Colon (tissue), 2 donors: ENCODE measurements at regions not wholly inside any gene's neighbourhood (a gene's known extent, or its start where the extent isn't known, plus 50 kb on each side); places are given as distances from the start of the nearest gene placed in this dataset.
"Not testable (repeated sequence)": the region's sequence is repeated elsewhere in the genome, so short reads cannot be mapped to it uniquely, and the experiment has no call there.

Experiments
- FAIRE-seq: peaks from 2 replicates; lab custom pipeline; 2012; peaks lifted over from hg19 to GRCh38; lab: Jason Lieb, UNC
- donor health status: control.
- donor health status: control.

DNA sequence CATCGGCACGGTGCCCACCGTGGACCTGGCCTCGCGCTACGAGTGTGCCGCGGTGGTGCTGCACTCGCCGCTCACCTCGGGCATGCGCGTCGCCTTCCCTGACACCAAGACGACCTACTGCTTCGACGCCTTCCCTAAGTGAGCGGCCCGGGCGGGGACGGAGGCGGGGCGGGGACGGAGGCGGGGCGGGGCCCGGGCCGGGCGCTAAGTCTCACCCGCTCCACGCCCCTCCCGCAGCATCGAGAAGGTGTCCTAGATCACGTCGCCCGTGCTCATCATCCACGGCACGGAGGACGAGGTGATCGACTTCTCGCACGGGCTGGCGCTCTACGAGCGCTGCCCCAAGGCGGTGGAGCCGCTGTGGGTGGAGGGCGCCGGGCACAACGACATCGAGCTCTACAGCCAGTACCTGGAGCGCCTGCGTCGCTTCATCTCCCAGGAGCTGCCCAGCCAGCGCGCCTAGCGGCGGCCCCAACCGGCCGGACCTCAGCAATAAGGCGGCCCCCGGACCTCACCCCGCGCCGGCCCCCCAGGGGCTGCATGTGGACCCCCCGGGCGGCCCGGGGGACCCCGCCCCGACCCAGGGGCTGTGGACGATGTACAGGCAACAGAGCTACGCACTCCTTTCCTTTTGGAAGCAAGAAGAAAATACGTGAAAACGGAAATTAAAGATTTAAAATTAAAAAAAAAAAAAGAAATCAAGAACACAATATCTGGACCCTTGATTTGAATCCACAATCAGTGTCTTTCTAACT, 198.8 kb downstream of the USP22 start:
- not testable (repeated sequence) for FAIRE-seq

DNA sequence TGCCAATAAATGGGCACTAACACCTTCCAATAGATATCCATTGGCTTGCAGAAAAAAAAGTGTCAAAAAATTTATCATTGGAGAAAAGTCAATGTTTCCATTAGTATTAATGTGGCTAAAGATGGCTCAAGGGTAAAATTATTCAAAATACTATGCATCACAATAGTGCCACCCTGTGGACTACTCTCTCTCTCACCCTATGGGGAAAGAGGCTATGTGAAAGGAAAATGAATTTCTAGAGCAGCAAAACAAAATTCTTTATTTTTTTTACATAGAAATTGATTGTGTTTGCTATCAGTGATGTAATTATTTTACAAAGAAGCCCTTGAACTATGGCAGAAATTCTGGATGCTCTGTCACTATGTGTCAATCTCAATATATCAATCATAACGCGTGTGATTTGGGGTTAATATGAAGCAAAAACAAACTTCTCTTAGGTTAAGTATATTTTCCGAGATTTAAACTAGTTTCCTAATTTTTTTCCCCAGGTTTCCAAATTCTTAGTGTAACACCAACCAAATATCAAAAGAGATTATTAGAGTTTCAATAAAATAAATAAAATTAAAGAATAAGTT, 193.9 kb downstream of the USP22 start:
- peak; percentile 36 for FAIRE-seq

DNA sequence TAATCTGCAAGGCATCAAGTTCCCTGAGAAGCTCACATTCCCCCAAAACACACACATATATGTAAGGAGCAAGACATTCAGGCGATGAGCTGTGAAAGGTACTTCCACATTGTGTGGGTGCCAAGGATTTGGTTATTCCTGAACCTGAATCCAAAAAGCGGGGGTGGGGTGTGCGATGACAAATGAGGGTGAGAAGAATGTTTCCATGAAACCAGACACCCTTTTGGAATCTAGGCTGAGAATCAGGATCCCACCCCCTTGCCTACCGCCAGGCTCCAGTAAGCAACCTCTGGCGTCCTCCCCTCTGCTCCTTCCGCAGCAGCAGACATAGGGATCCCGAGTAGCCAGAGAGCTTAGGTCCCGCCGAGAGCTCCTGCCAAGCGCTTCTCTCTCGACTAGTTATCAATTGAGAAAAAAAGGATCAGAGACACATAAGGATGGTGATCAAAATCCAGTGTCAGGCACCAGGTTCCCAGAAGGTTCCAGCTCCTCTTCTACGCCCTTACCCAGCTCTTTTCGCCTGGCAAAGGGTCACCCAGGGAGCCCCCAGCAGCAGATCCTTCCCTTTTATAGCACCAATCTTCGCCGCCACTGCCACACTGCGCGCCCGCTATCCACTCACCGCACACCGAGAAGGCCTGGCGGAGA, 191.1 kb downstream of the USP22 start:
- FAIRE-seq: not testable (repeated sequence)

DNA sequence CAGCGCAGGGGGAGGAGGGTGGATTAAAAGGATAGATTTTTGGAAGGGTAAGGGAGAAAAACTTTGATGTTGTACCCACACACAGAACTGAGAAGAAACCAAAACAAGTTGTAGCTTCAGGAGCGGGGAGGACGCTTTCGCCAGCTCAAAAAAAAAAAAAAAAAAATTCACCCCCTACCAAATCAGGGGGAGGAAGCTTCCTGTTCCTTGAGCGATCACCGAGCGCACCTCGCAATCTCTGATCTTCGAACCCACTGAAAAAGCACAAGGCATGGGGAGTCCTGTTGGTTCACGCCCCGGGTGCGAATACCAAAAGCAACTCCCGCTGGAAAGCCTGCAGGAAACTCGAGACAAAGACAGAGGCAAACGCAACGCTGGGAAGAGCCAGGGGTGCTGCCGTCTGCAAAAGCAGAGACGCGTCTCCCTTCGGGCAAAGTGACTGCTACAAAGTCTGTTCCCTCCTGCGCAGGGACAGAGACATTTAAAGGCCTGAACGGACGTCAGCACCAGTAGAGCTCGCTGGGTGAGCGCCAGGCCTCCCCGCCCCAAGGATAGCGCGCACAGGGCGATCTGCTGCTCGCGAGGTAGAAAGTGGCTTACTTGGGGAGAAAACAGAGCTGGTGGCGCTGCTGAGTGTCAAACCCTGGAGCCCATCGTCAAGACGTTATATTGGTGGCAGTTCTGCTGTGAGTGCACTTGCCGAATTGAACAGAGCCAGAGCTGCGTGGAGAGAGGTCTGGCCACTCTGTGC, 190.4 kb downstream of the USP22 start:
- no peak for FAIRE-seq

DNA sequence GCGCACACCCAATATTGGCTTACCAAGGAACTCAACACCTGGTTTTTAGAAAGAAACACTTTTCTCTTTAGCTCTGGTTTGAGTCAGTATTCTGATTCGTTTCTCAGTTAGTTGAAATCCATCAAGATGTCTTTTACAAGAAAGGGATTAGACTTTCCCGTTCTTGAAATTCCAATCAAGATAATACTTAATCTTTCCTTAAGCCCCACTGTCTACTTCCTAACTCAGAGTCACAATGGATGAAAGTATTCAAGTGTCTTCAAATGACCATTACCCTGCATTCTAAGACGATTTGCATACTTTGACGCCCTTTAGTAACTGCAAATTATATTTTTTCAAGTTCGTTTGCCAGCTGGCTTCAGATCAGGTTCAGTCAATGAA, 189.8 kb downstream of the USP22 start:
- no peak for FAIRE-seq

DNA sequence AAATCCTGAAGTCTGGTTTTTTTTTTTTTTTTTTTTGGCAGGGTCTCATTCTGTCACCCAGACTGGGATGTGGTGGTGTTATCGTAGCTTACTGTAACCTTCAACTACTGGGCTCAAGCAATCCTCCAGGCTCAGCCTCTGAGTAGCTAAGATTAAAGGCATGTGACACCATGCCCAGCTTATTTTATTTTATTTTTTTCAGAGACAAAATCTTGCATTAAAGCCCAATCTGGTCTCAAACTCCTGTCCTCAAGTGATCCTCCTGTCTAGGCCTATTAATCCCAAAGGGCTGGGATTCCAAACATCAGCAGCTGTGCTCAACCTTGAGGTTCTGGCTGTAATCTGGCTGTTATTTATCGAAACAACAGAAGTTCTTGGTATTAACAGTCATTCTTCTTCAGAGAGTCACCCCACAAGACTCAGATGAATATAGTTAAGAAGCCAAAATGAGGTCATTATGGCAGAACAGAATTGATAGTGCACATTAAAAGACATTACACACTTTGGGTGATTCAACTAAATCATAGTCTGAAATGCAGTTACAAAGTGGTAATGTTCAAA, 186.8 kb downstream of the USP22 start:
- FAIRE-seq: not testable (repeated sequence)

DNA sequence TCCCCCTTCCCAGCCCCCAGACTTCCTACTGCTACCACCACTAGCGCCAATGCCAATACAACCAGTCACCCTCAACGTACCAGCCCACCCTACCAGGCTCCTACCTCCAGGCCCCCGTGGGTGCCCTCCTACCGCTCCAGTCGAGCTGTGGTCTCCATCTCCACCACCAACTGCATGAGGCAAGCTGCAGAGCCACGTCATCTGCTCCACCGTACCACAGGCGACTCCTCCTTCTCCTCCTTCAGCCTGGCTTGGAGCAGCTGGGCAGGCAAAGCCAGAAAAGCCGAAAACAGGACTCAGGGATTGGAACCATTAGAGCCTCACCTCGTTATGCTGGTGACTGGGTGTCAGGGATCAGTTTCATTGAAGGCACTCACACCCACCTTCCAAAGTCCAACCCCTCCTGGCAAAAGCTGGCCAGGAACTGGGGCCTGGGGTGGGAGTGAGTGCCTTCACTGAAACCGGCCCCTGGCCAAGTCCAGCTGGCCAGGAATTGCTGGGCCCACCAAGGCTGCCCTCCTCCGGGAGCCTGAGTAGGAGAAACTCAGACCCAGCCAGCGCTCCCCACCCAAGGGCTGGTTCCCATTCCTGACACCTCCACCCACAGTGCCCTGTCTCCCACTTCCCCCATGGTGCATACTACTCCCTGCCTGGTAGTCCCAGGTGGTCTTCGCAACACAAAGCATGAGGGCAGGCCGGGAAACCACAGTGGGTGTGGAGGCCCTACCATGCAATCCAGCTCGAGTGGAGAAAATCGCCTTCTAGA, 176.2 kb downstream of the USP22 start:
- FAIRE-seq: not testable (repeated sequence)

DNA sequence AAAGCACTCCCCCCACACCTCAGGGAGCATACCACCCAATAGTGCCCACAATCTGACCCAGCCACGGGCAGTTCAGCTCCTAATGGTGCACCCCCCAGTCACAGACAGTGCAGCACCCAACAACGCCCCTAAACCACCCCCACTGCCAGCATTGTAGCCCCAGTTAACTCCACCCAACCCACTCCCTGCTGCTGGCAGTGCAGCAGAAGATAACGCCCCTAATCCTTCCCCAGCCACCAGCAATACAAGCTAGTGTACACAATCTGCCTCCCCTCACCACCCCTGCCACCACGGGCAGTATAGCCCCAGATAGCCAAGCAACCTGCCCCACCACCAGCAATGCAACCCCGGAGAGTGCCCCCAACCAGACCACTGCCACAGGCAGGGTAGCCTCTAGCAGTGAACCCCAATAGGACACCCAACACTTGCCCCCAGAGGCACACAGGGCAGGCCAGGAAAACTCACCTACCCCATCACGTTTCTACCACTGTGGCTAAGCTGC, 175.3 kb downstream of the USP22 start:
- FAIRE-seq: not testable (repeated sequence)

DNA sequence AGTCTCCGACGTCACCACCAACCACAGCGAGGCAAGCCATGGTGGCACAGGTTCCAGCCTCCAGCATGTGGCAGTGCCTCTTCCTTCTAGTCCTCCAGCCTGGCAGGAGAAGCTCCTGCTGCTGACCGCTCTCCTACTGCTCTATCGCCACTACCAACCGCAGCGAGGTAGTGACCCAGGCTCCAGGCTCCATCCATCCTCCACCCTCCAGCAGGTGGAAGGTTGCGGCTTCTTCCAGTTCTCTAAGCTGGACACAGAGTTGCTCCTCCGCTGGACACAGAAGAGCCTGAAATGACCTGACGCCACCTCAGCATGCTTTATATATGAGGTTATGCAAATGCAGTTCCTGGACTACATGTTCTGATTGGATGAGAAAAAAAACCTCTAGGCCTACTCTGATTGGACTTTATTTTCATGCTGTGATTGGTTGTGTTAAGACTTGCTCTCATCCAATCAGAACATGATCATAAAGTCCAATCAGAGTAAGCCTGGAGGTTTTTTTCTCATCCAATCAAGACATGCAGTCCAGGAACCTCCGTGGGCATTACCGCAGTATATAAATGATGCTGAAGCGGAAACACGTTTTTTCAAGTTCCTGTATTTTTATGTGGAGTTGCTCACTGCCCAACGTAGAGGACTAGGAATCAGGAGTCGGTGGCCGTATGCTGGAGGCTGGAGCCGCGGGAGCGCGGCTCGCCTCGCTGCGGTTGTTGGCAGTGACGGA, 174.7 kb downstream of the USP22 start:
- not testable (repeated sequence) for FAIRE-seq

DNA sequence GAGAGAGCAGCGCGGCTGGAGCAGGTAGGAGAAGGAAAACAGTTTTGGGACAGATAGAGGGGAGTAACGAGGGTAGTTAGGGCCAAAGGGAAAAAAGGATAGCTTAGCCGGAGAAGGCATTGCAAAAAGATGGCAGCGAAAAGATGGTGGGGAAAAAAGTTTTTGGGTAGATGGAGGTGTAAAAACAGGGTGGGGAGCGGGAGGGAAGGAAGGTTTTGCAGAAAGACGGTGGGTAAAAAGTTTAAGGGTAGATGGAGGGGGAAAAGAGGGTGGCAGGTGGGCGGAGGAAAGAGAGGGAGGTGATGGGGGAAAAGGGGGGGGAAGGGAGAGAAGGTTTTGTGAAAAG, 174.2 kb downstream of the USP22 start:
- not testable (repeated sequence) for FAIRE-seq

DNA sequence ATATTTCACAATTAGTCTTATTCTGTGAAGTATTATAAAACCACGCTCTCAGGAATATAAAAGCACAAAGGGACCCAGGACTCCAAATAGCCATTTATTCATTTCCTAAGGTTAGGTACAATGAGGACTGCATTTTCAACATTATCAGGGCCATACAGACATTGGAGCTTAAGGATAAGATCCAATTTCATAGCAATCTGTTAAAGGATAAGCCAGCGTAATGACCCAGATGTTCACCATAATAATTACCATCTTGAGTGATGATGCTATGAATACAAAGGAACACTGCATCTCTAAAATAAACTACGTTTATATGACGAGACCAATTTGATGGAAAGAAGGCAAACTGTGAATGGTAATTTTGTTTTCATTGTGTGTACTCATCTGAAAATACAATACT, 169.6 kb downstream of the USP22 start:
- FAIRE-seq: not testable (repeated sequence)

DNA sequence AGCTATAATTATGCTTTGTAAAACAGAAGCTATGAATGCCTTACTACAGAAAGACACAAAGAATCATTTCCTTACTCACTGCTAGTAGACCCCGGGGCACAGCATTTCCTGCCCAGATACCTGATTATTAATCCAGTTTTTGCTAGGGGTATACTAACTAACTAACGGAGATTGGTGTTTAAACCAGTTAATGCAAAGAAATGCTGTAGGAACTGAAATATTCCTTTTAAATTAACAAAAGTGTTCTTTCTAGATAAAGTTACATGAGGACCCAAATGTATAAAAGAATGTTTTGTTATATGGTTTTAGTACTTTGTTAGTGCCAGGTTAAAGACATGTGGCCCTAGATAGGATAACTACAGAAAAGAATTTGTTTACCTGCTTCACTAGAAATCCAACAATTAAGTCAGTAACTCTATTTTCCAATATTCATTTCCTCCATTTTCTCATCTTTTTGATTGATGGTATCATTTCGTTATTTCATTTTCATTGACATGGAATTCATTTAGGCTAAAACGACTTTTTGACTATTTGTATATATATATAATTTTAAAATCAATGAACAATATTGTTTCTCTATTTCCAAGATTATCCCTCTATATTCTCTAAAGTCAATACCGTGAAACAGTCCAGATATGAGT, 169.0 kb downstream of the USP22 start:
- not testable (repeated sequence) for FAIRE-seq

DNA sequence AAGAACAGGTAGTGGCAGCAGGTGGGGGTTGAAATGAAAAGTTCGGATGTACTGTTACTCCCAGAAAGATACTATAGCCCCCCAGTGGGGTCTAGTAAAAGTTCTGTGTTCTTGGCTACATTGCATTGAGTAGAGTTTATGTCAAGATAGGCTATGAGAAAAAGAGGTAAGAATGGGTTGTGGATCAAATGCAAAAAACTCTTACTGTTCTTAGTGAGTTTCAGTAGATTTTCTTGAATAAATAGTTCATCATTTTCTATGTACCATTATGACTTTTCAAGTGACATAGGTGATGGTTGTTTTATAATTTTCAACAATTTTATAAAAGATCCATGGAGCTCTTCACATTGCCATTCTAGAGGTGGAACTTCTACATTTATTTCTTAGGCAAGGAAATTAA, 165.4 kb downstream of the USP22 start:
- FAIRE-seq: not testable (repeated sequence)

DNA sequence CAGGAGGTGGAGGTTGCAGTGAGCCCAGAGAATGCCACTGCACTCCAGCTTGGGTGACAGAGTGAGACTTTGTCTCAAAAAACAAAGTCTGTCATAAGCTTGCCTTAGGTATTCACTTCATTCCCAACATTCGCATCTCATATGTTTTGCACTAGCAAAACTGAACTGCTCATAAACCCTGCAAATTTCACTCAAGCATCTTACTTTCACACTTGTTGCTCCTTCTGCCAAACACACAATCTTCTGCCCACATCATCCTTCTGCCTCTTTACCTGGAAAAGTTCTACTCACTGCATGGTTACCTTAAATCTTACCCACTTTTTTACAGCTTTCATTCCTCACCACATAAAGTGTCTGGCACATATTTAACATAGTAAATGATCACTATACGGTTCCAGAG, 152.5 kb downstream of the USP22 start:
- no peak for FAIRE-seq

DNA sequence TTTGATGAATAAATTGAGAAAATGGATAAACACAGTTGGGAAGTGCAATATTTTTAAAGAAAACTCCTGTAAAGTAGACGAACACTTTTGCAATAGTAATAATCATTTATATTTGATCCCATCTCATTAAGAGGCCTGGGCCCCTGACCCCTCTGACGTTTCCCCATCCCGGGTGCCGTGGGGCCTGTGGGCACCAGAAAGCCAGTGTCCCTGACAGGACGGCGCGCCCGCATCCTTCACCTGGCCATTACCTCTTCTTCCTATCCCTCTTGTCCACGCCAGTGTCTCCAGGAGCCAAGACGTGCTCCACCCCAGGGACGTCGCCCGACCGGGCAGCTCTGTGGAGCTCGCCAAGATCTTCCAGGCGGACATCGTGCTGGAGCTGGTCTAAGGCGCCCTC, 147.4 kb downstream of the USP22 start:
- not testable (repeated sequence) for FAIRE-seq

DNA sequence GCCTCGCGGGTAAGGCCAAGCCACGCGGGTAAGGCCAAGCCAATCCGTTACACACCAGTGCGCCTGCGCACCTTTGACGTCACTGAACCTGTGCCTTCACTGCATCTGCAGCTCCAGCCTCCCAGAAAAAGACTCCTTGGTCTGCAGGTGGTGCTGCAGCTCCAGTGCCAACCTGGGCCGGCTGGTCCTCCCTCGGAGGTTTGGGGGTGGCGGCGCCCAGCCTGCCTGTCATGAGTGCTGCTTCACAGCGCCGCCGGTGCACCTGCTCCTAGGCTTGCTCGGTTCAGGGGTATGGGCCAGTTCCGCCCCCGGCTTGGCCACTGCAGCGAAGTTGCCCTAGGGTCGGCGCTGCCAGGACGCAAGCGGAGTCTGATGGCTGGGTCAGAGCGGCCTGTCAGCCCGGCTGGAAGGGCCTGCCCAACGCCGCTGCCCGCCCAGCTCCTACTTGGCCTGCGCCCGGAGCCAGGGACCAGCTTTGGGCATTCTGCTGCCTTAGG, 146.6 kb downstream of the USP22 start:
- no peak for FAIRE-seq

DNA sequence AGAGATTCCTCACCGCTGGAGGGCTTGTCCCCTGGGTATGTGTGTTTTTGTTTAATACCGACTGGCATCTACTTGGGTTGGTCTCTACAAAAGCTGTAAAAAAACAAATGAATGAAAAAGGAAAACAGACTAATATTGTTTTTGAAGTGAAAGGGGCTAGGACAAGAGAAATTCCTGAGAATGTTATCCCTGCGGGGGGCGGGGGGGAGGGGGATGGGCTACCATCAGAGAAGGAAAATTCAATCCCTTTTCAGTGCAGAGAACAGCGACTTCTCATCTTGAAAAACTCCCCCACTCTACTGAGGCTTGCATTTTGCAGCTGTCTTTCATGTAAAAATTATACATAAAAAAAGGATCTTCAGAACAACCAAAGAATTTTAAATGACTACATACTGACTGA, 144.1 kb downstream of the USP22 start:
- not testable (repeated sequence) for FAIRE-seq

DNA sequence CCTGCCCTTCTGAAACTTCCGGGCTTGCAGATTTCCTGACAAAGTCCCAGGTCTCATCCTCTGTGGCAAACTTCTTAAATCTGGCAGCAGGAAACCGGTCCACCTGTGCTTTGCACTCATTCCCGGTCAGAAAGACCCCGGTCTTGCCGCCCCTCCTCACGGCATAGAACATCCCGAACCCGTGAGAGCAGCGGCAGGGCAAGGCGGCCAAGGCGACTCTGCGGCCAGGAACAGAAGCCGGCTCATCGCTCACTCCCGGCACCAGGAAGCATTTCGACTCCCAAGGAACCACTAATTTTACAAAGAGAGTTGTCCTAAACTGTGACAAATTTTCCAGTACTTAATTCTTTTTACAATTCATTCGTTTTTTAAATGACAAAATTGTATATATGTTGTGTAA, 140.3 kb downstream of the USP22 start:
- FAIRE-seq: not testable (repeated sequence)

DNA sequence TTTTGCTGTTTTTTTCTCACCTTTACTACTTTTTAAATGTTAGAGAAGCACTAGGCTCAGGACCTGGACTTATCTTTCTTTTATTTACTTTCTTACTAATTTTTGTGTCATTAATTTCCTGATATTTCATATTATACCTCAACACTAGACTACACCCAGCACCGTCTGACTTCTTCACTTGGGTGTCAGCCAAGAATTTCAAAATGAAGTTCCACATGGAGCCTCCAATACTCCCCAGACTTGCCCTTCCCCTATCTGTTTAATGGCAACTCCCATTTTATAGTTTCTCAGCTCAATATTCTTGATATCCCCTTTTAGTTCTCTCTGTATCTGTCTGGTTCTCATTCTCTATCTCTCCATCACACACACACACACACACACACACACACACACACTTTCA, 139.3 kb downstream of the USP22 start:
- not testable (repeated sequence) for FAIRE-seq
